HL-60/S4 treated with phorbol 12-myristate 13-acetate at 8.2 ng/mL for 4 days and 3 days (cell line): ENCODE measurements at regions not wholly inside any gene's neighbourhood (a gene's known extent, or its start where the extent isn't known, plus 50 kb on each side); places are given as distances from the start of the nearest gene placed in this dataset.
"Not testable (repeated sequence)": the region's sequence is repeated elsewhere in the genome, so short reads cannot be mapped to it uniquely, and the experiment has no call there.

Experiments
- in situ Hi-C: fragments of 300-500 bp; cut with MboI; formaldehyde crosslinking; loops from 2 replicates; pipeline ENCODE4 v1.15.0; 2022; ENCODE audit warnings: low sequenced_read_pairs

DNA sequence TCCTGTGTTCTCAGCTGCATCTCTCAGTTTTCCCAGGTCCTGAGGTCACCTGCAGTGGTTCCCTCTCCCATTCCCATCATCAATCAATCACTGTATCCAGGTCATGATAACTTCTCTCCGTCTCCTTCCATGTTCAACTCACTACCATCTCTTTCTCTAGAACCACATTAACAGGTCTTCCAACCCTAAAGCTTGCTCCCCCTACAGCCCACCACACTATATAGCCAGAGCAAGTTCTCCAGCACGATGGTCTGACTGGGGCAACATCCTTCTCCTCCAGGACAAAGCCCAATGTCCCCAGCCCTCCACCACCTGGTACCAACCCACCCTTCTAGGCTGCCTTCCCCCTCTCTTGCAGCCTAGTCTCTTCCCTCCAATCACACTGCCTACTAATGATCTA is 241.6 kb downstream of the CDK5RAP2 start:
- in situ Hi-C loops: no loop called here

DNA sequence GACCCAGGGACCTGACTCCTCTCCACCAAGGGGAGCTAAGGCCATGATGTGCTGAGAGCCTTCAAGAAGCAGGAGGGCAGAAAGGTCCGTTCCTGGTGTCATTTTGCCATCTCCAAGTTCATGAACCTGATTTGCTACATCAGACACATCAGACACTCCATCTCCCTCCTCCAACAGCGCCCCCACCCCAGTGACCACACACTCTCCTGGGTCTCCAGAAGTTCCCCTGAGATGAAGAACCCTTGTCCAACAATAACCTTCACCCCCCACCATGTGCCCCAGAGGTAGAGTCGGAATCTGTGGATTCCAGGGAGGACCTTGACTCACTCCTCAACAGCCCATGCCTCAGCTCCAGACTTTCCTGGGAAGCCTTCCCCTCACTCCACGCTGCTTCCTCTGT is 242.8 kb downstream of the CDK5RAP2 start:
- in situ Hi-C loops: no loop called here

DNA sequence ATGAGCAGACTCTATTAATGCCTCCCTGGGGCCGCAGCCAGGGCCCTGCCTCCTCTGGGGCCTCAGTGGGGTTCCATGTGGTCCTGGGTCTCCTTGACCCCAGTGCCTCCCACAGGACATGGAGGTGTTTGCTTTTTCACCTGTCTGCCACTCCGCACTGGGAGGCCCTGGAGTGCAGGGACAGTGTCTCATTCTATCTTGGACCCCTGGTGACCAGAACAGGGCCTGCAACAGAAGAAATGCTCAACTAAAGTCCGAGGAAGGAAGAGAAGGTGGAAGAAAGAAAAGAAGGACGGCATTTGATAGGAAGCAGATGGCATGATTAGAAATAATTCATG is 243.2 kb downstream of the CDK5RAP2 start:
- in situ Hi-C loops: no loop called here

DNA sequence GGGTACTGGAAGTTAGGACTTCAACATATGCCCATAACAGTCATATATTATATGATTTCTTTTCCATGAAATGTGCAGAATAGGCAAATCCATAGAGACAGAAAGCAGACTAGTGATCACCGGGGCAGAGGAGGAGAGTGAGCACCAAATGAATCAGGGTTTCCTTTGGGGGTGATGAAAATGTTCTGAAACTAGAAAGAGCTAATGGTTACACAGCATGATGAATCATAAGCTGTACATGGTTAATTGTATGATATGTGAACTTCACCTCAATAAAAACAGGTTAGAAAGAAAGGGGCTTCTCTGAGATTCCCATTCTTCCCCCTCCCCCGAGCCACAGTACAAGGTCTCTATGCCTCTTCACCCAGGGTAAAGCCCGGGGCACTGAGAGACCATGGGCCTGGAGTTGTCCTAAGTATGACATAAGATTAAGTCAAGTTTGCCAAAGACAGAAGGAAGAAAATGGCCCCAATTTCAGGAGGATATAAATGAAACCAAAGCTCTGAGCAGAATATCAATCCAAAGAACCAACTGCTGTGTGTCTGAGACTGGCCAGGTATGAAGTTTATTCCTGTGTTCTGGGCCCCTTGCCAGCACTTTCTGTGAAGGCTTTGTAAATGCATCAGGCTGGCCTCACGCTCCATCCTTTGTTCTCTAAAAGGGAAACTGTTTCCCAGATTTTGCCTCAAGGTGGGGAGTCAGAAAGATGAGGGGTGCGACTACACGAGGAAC is 243.8 kb downstream of the CDK5RAP2 start:
- in situ Hi-C loops: no loop called here

DNA sequence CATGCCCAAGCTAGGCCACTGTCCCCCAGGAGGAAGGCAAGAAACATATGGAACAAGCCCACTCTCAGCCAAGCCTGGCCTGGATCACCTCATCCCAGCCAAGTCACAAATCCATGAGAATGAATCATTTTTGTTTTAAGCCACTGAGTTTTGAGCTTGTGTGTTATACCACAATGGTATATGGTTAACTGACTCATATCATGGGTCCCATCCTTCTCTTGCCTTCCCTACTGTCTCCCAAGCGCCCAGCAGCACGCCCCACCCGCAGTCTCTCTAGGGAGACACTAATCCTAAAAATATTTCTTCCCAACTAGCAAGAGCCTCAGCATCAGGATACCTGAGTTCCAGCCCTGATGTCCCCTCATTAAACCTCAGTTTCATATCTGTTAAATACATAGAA is 248.1 kb downstream of the CDK5RAP2 start:
- in situ Hi-C loops: no loop called here

DNA sequence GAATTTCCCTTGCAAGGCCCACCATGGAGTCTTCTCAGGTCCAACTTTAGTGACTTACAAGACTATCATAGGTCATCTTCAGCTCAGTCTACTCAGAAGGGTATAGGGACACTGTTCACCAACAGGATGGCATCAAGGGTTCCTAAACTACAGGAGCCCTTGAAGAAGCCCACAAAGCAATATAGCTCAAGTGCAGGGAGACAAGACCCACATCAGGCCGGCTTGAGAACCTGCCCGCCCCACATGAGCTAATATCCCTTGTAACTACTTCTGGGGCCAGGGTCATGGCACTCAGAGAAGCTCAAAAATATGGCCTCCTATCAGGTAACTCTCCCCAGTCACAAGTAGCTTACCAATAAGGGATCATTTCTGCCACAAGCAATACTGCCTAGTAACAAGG is 249.9 kb downstream of the CDK5RAP2 start:
- in situ Hi-C loops: no loop called here

DNA sequence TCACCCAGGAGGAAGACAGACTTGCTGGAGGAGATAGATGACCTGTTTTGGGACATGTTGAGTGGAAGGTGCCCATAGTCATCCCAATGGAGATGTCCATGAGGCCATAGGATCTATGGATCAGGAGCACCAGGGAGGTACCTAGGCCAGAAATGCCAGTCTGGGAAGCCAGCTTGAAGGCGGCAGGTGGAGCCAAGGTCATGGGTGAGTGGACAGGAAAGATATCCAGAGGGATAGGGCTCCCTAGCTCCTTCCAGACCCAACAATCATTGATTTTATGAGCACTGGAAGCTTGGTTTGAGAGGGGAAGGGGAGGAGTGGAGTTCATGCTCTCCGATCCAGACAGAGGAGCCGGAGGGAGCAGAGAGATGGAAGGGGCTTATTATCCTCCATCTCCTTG is 252.6 kb downstream of the CDK5RAP2 start:
- in situ Hi-C loops: no loop called here

DNA sequence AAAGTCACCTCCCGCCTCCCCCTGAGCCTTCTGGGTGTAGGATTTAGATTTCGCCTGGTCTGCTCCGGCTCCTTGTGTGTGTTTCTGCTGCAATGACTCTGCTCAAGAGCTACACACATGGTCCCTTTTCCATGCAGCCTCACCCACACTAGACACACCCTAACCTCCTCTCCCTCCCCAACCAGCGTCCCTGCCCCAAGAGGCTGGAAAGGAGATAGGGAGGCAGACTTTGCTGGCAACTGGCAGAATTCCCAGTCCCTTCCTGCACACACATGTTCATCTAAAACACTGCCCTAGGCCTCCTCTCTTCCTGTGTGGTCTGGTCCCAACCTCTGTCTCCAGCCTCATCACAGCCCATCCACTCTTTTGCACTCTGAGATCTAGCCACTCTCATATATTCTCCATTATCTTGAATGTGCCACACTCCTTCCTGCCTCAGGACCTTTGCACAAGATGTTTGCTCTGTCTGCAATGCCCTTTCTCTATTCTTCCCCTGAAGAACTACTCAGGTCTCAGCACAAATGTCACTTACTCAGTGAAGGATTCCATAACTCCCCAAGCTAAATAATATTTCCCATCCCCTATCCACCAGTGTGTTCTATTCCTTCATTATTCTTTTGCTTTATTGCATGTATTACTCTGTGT is 253.8 kb downstream of the CDK5RAP2 start:
- in situ Hi-C loops: no loop called here

DNA sequence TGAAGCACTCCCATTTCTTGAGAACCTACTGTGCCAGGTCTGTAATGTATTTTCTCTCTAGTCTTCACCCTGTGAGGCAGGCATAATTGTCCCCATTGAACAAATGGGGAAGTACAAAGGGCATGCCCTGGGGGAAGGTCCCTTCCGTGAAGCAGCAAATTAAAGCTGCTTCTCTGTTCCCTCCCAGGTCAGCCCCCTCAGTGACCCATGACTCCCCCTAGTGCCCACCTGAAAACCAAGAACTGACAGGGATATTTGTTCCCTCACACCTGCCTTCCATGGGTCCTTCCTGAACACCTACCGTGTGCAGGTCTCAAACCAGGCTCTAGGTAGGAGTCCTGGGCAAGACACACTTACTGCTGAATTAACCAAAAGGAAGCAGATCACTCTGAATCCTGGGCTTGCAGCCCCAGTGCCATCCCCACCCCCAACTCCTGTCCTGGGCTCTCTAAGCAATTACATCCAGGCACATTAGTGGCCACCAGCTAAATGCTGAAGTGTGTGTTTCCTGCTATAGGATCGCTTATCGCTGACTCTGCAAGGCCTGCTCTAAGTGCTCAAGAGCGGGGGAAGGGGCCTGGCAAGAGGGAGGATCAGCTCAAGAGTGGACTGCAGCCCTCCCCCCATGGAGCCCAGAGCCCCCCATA is 254.8 kb downstream of the CDK5RAP2 start:
- in situ Hi-C loops: no loop called here

DNA sequence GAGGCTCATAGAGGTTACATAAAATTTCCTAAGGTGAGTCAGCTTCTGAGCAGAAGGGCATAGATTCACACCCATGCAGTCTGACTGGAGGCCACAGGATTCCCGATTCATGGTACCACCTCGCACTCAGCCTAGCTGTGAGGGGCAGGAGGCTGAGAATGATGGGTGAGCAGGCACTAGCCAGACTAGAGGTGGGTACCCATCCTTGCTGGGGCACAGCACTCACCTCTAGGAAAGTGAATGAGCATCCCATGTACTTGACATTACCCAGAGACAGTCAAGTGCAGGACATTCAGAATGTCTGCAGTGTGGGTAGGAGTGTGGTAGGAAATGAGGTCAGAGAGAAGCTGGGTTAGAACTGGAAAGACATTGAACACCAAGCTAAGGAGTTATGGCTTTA is 255.5 kb downstream of the CDK5RAP2 start:
- in situ Hi-C loops: no loop called here

DNA sequence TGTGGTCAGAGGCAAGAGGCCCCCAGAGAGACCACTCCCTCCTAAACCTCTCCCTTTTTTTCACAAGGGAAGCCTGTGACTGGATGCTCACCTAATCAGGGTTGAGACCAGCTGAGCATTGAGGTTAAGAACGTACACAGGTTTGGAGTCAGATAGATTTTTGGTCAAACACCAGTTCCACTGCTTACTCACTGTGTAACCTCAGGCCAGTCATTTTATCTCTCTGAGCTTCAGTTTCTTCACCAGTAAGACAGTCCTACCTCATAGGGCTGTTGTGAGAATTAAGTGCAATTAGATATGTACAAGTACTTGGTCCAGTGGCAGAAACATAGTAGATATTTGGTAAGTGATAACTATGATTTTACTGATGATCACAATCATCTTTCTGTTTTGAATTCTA is 256.8 kb downstream of the CDK5RAP2 start:
- in situ Hi-C loops: no loop called here

DNA sequence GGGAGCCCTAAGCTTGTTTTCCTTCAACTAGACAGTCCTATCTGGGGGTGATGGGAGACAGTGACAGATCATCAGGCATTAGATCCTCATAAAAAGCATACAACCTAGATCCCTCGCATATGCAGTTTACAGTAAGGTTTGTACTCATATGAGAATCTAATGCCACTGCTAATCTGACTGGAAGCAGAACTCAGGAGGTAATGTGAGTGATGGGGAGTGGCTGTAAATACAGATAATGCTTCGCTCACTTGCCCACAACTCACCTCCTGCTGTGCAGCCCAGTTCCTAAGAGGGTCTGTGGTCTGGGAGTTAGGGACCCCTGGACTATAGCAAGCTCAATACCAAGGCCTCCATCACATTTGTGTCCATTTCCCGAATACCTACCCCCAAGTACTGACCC is 260.5 kb downstream of the CDK5RAP2 start:
- in situ Hi-C loops: no loop called here

DNA sequence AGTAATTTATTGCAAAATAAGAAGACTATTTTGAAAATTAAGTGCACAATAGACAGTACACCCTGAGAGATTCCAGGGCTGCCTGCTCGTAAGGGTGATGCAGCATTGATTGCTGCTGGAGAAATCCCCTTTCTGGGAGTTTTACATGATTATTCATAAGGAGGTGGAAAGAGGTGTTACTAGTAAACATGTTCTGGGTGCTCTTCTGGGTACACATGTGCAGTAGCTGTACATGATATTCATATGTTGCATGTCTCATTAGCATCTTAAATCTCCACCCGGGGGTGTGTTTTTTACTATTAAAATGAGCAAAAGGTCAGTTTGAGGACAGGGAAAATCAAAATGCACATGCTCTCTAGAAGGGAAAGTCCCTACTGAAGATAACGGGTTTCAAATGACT is 264.8 kb downstream of the CDK5RAP2 start:
- in situ Hi-C loops: no loop called here

DNA sequence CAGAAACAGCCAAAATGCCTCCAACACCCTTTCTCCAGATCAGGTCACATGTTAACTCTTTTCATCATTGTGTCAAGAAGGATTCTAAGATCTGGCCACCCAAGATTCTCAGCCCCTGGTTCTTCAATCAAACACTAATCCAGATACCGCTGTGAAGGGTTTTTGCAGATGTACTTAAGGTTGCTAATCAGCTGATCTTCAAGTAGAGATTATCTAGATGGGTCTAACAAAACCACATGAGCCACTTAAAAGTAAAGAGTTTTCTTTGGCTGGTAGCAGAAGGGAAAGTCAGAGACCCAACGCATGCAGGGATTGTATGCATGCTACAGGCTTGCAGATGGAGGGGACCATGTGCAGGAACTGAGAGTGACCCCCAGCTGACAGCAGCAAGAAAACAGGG is 267.9 kb downstream of the CDK5RAP2 start:
- in situ Hi-C loops: no loop called here

DNA sequence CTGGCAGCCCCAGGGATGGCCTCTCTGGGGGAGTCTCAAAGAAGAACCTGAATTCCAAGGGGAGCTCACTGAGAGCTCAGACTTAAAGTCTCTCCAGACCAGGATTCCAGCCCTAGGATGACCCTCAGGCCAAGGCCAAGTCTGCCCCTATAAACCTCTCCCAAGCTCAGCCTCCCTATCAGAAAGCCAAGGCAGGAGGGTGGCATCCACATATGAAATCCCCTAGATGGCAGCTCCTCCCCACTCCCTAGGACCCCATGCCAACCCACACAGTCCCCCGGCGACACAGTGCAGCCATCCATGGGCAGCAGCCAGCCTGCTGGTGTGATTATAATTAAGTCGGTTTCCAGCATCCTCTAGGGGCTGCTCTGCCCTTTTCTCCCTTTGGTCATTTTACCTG is 269.9 kb downstream of the CDK5RAP2 start:
- in situ Hi-C loops: no loop called here

DNA sequence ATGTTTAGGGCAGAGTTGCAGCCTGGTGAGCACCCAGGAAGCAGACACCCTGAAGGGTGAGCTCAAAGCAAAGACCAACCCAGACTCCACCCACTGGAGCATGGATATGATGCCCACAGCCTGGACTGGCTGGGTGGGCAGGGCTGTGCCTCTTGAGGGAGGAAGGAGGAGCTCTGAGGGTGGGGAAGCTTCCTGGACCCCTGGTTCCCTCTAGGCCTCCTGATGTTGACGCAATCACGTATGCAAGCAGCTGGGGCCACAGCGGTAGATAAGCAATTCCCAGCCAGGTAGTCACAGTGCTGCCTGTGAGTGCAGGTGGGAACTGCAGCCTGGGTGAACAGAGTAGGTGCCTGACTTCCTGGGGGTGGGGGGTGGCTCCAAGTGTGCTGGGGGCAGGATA is 271.5 kb downstream of the CDK5RAP2 start:
- in situ Hi-C loops: no loop called here

DNA sequence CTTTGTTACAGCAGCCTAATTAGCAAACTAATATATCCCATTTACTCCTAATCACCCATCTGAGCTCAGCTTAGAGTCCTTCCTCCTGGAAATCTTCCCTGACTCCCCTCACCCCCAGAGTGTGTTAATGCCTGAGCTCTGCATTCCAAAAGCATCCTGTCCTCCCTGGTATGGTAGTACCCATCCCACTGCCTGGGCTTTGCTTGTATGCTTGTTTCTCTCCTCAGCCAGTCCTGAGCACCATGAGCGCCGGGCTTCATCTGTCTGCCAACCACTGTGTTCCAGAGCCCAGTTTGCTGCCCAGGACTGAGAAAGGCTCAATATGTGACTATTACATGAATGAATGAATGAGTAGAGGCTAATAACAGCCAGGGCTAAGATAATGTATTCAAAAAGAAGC is 272.4 kb downstream of the CDK5RAP2 start:
- in situ Hi-C loops: no loop called here

DNA sequence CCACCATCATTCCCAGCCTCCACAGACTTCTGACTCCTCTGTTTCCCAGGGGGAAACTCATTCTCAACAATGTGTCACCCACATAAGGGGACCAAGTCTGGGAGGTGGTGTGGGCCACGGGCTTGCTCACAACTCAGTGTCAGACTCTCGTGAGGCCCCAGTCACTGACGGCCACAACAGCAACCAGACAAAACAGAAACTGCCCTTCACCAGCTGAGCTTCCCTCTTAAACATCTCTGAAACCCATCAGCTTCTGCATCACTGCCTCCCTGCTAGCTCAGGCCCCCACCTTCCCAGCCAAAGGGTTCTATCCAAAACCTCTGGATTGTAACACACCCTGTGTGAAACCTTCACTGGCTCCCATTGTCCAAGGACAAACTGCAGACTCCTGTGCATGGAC is 273.4 kb downstream of the CDK5RAP2 start:
- in situ Hi-C loops: no loop called here

DNA sequence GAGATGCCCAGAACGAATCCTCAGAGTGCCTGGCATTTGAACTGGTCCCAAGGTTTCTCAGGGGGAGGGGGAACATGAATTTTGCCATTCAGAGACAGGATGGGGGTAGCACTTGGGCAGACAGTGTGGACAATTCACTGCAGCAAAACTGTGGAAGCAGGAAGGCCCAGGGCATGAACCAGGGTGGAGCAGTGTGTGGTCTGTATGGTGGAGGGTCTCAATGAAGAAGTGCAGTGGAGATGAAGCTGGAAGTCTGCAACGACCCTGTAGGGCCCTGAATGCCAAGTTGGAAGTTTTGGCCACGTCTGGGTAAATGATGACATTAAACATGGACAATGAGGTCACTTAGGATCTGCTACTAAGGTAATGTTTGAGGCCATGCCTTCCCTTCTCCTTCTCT is 273.9 kb downstream of the CDK5RAP2 start:
- in situ Hi-C loops: no loop called here

DNA sequence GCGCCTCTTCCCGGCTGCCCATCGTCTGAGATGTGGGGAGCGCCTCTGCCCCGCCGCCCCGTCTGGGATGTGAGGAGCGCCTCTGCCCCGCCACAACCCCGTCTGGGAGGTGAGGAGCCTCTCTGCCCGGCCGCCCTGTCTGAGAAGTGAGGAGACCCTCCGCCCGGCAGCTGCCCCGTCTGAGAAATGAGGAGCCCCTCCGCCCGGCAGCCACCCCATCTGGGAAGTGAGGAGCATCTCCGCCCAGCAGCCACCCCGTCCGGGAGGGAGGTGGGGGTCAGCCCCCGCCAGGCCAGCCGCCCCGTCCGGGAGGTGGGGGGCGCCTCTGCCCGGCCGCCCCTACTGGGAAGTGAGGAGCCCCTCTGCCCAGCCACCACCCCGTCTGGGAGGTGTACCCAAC is 275.1 kb downstream of the CDK5RAP2 start:
- in situ Hi-C loops: not testable (repeated sequence)

DNA sequence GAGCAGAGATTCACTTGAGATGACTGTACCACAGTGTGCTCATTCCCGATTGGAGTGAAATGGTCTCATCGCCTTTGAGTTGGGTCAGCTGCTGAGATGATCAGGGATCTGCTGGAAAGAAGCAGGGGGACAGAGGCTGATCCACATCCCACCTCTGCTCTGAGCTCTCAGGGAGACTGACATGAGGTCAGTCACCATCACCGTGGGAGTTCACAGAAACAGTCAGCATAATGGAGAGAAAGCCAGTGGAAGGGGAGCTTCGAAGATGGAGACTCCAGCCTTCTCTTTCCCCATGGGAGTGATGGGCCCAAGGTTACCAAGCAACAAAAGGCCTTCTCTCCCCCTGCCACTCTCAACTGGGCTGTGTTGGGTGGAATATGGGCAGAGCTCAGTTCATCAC is 276.4 kb downstream of the CDK5RAP2 start:
- in situ Hi-C loops: no loop called here

DNA sequence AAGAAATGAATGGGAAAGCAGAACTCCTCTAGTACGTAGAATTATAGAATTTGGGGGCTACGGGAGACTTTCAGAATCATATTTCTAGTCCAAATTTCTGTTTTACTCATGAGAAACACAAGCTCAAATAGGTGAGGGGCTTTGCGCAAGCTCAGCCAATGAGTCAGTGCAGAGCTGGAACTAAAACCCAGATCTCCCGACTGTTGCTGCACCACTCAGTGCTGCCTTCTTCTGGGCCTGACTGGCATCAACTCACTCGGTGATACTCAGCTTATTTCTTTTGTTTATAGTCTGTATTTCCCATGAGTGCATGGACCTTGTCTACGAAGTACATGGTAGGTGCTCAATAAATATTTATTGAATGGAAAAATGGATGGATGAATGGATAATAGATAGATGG is 280.2 kb downstream of the CDK5RAP2 start:
- in situ Hi-C loops: no loop called here

DNA sequence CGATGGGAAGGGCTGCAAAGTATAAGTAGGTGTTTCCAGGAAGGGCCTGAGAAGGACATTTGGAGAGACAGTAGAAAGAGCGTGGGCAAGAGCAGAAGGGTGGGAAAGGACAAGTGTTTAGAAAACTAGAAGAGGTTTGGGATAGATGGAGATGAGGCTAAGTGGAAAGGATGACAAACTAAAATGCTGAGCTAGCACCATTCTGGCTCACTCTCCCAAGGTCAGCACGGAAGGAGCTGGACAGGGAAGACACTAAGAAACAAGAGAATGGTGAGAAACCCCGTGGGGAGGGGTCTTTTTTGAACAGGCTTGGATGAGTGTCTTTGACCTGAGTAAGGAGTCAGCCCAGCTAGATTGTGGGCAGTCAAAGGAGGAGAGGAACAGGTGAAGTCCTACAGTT is 286.0 kb downstream of the CDK5RAP2 start:
- in situ Hi-C loops: no loop called here
